Mucosa of rectum (tissue), 2 donors: ENCODE measurements at regions not wholly inside any gene's neighbourhood (a gene's known extent, or its start where the extent isn't known, plus 50 kb on each side); places are given as distances from the start of the nearest gene placed in this dataset.
"Not testable (repeated sequence)": the region's sequence is repeated elsewhere in the genome, so short reads cannot be mapped to it uniquely, and the experiment has no call there.

ENCODE experiments used
- H3K27ac ChIP-seq, 2 donors: one replicate each; pipeline ENCODE4 v1.7.0; 2013; ENCODE audit warnings: inconsistent platforms in 2 of 2, low read depth in 2 of 2, low read length in 2 of 2
- H3K27me3 ChIP-seq, 2 donors: one replicate each; pipeline ENCODE4 v1.7.0; 2013; ENCODE audit warnings: low read length in 2 of 2; ENCODE audit not compliant: control insufficient read depth in 2 of 2, insufficient read depth in 2 of 2
- H3K36me3 ChIP-seq, 2 donors: one replicate each; pipeline ENCODE4 v1.7.0; 2013; ENCODE audit warnings: low read length in 2 of 2; ENCODE audit not compliant: control insufficient read depth in 2 of 2, insufficient read depth in 2 of 2
- H3K4me1 ChIP-seq, 2 donors: one replicate each; pipeline ENCODE4 v1.7.0; 2013; ENCODE audit warnings: low read length in 2 of 2, mild to moderate bottlenecking in 1 of 2; ENCODE audit not compliant: control insufficient read depth in 2 of 2, insufficient read depth in 2 of 2
- H3K4me3 ChIP-seq, 2 donors: one replicate each; pipeline ENCODE4 v1.7.0; 2013; ENCODE audit warnings: low read length in 2 of 2
- H3K9ac ChIP-seq, 2 donors: one replicate each; pipeline ENCODE4 v1.7.0; 2013; ENCODE audit warnings: low read length in 2 of 2, low read depth in 1 of 2, mild to moderate bottlenecking in 1 of 2
- H3K9me3 ChIP-seq, 2 donors: one replicate each; pipeline ENCODE4 v1.7.0; 2013; ENCODE audit warnings: low read length in 2 of 2; ENCODE audit not compliant: control insufficient read depth in 2 of 2
- donor health status: healthy.
- donor health status: Normal muscosa, but diverticular disease.

GRCh38 chr1:213692321-213692720, 295.5 kb upstream of the PROX1 start:
- H3K27ac ChIP-seq, result peak overlapping the region; percentile 35

GRCh38 chr1:213693864-213694263, 293.9 kb upstream of the PROX1 start:
- H3K27me3 ChIP-seq, result no peaks in the 10 kb centered on the region
- no peaks in the 10 kb centered on the region for H3K36me3 ChIP-seq
- H3K9ac ChIP-seq, result no peak overlapping the region
- H3K9me3 ChIP-seq, result no peaks in the 10 kb centered on the region
- H3K27ac ChIP-seq, result no peak overlapping the region
- peaks cover 24 to 26% of the 10 kb centered on the region in 2 donors for H3K4me1 ChIP-seq
- no peak overlapping the region for H3K4me3 ChIP-seq

More at GRCh38 chr1:213692321-213692720, 295.5 kb upstream of the PROX1 start:
- Histone ChIP-seq H3K4me3 (no peak overlapping the region), H3K27me3 (no peaks in the 10 kb centered on the region), H3K4me1 (peaks cover 27 to 40% of the 10 kb centered on the region in 2 donors), H3K9ac (no peak overlapping the region), H3K36me3 (no peaks in the 10 kb centered on the region), H3K9me3 (no peaks in the 10 kb centered on the region)

GRCh38 chr1:213697192-213697802, 290.5 kb upstream of the PROX1 start:
- Histone ChIP-seq H3K9ac (no peak overlapping the region), H3K9me3 (no peaks in the 10 kb centered on the region), H3K4me1 (peaks cover 6 to 9% of the 10 kb centered on the region in 2 donors), H3K4me3 (no peak overlapping the region), H3K27ac (no peak overlapping the region), H3K27me3 (no peaks in the 10 kb centered on the region), H3K36me3 (no peaks in the 10 kb centered on the region)

- Histone ChIP-seq H3K4me3 (no peak overlapping the region), H3K27ac (no peak overlapping the region), H3K27me3 (no peaks in the 10 kb centered on the region), H3K36me3 (no peaks in the 10 kb centered on the region), H3K4me1 (peaks cover 0 to under 1% of the 10 kb centered on the region in 2 donors), H3K9ac (no peak overlapping the region), H3K9me3 (no peaks in the 10 kb centered on the region)
Measured at GRCh38 chr1:213698092-213698702, 289.6 kb upstream of the PROX1 start.

- Histone ChIP-seq H3K4me1 (no peaks in the 10 kb centered on the region), H3K27me3 (no peaks in the 10 kb centered on the region), H3K4me3 (no peak overlapping the region), H3K36me3 (no peaks in the 10 kb centered on the region), H3K27ac (no peak overlapping the region), H3K9me3 (no peaks in the 10 kb centered on the region), H3K9ac (no peak overlapping the region)
Measured at GRCh38 chr1:213702703-213703102, 285.1 kb upstream of the PROX1 start.

- H3K9me3 ChIP-seq, result no peaks in the 10 kb centered on the region
- no peak overlapping the region for H3K9ac ChIP-seq
- H3K4me1 ChIP-seq, result no peaks in the 10 kb centered on the region
- H3K36me3 ChIP-seq, result no peaks in the 10 kb centered on the region
- H3K27me3 ChIP-seq, result no peaks in the 10 kb centered on the region
- no peak overlapping the region for H3K4me3 ChIP-seq
- H3K27ac ChIP-seq, result no peak overlapping the region
Measured at GRCh38 chr1:213704941-213705340, 282.8 kb upstream of the PROX1 start.

GRCh38 chr1:213711833-213712490, 275.8 kb upstream of the PROX1 start:
- H3K27ac ChIP-seq, H3K4me1 ChIP-seq, H3K36me3 ChIP-seq, H3K27me3 ChIP-seq, H3K9me3 ChIP-seq, H3K9ac ChIP-seq, H3K4me3 ChIP-seq: not testable (repeated sequence)

GRCh38 chr1:213714645-213715044, 273.1 kb upstream of the PROX1 start:
- no peaks in the 10 kb centered on the region for H3K36me3 ChIP-seq
- no peak overlapping the region for H3K4me3 ChIP-seq
- H3K27ac ChIP-seq, result no peak overlapping the region
- H3K9ac ChIP-seq, result no peak overlapping the region
- peaks cover 0 to 2% of the 10 kb centered on the region in 2 donors for H3K4me1 ChIP-seq
- H3K9me3 ChIP-seq, result no peaks in the 10 kb centered on the region
- no peaks in the 10 kb centered on the region for H3K27me3 ChIP-seq

- Histone ChIP-seq H3K36me3 (no peaks in the 10 kb centered on the region), H3K4me1 (peaks cover 0 to 2% of the 10 kb centered on the region in 2 donors), H3K27me3 (no peaks in the 10 kb centered on the region), H3K9ac (no peak overlapping the region), H3K9me3 (no peaks in the 10 kb centered on the region), H3K27ac (no peak overlapping the region), H3K4me3 (no peak overlapping the region)
Measured at GRCh38 chr1:213715182-213715581, 272.6 kb upstream of the PROX1 start.

- no peaks in the 10 kb centered on the region for H3K36me3 ChIP-seq
- no peaks in the 10 kb centered on the region for H3K9me3 ChIP-seq
- no peak overlapping the region for H3K9ac ChIP-seq
- H3K27ac ChIP-seq, result no peak overlapping the region
- no peaks in the 10 kb centered on the region for H3K27me3 ChIP-seq
- H3K4me1 ChIP-seq, result no peaks in the 10 kb centered on the region
- H3K4me3 ChIP-seq, result no peak overlapping the region
Measured at GRCh38 chr1:213719462-213719861, 268.3 kb upstream of the PROX1 start.
